ENCODE measurements at regions not wholly inside any gene's neighbourhood (a gene's known extent, or its start where the extent isn't known, plus 50 kb on each side); places are given as distances from the start of the nearest gene placed in this dataset.

GRCh38 chr14:77985211-77985615 lies 185.0 kb upstream of the NRXN3 start:
- TF ChIP-seq EZH2 (IDR thresholded peaks at IDR 0.05; ENCODE audit: borderline replicate concordance, low read depth, low read length, poor library complexity, severe bottlenecking) (no peak), CTCF (conservative IDR thresholded peaks at IDR 0.05; ENCODE audit: low read depth, low read length) (no peak)

Measured in A673 (cell line).